Transverse colon (tissue), 4 donors: ENCODE measurements at regions not wholly inside any gene's neighbourhood (a gene's known extent, or its start where the extent isn't known, plus 50 kb on each side); places are given as distances from the start of the nearest gene placed in this dataset.
"Not testable (repeated sequence)": the region's sequence is repeated elsewhere in the genome, so short reads cannot be mapped to it uniquely, and the experiment has no call there.

Source experiments
- CTCF ChIP-seq, 5 experiments: fragments of 200-600 bp in 3 of 5; fragments of 450-650 bp in 2 of 5; sonication (generic) in 3 of 5; IDR thresholded peaks; 1 replicate in 2 of 5; 2 replicates in 3 of 5; pipeline ENCODE4 v1.5.1; 2016 to 2017; ENCODE audit warnings: antibody characterized with exemption in 5 of 5, inconsistent platforms in 3 of 5, mild to moderate bottlenecking in 2 of 5, moderate library complexity in 1 of 5
- EP300 ChIP-seq: sonication (generic); formaldehyde crosslinking; IDR thresholded peaks from one replicate; pipeline ENCODE4 v1.6.1; 2017; ENCODE audit warnings: antibody characterized with exemption, low read depth
- POLR2A ChIP-seq: fragments of 450-650 bp; IDR thresholded peaks from one replicate; pipeline ENCODE4 v1.6.1; 2016; ENCODE audit warnings: antibody characterized with exemption, mild to moderate bottlenecking, moderate library complexity
- POLR2AphosphoS5 ChIP-seq, 3 donors: sonication (generic); formaldehyde crosslinking; IDR thresholded peaks; one replicate each; pipeline ENCODE4 v1.6.1; 2016; ENCODE audit warnings: antibody characterized with exemption in 3 of 3

GRCh38 chr21:9587941-9588340 is 933.4 kb upstream of the TPTE start:
- not testable (repeated sequence) for TF ChIP-seq CTCF (IDR thresholded peaks at IDR 0.05); POLR2AphosphoS5 (IDR thresholded peaks at IDR 0.05); POLR2A; EP300
